SK-N-MC (cell line): ENCODE measurements at regions not wholly inside any gene's neighbourhood (a gene's known extent, or its start where the extent isn't known, plus 50 kb on each side); places are given as distances from the start of the nearest gene placed in this dataset.

Experiments
- EZH2 ChIP-seq: fragments of 200-600 bp; sonication (generic); IDR thresholded peaks from one replicate; pipeline ENCODE4 v1.6.1; 2017; ENCODE audit warnings: antibody characterized with exemption
- FOXP2 ChIP-seq: optimal IDR thresholded peaks from 2 replicates; pipeline ENCODE3; 2011; ENCODE audit warnings: mild to moderate bottlenecking, moderate library complexity; ENCODE audit not compliant: insufficient read depth; ENCODE audit errors: extremely low read length, control extremely low read depth
- POLR2AphosphoS5 ChIP-seq: IDR thresholded peaks from 2 replicates; pipeline ENCODE4 v1.6.1; 2012; ENCODE audit warnings: mild to moderate bottlenecking, low read depth, low read length, borderline replicate concordance

GRCh38 chr15:89002281-89002761 is 85.9 kb upstream of the ABHD2 start:
- TF ChIP-seq POLR2AphosphoS5 (no peak), EZH2 (no peak), FOXP2 (no peak)
